Activated CD4-positive, alpha-beta T cell treated with anti-CD3 and anti-CD28 coated beads, Interleukin-2, amount 50 U/mL, for 48 hours (primary cell): ENCODE measurements at regions not wholly inside any gene's neighbourhood (a gene's known extent, or its start where the extent isn't known, plus 50 kb on each side); places are given as distances from the start of the nearest gene placed in this dataset.

Source experiments
- DNase-seq, 2 experiments: peaks; one replicate each; pipeline ENCODE4 v3.0.0-alpha.2; 2020

DNA sequence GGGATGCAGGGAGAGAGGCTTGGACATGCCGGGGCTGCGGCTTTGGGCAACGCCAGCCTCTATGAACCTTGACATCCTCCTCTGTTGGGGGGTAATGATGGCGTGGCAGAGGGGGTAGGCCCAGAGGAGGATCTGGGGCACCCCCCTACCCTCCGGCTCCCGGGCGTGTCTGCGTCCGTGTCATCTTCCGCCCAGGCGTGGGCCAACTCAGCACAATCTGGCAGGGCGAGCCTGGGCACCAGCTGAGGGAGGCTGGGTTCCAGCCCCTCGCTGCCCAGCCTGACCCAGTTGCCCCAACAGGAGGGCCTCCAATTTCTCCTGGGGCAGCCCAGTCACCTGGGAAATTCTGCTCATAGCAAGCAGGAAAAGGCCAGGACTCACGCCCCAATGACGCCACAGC is 62.9 kb upstream of the IL17B start:
- no peak for DNase-seq

DNA sequence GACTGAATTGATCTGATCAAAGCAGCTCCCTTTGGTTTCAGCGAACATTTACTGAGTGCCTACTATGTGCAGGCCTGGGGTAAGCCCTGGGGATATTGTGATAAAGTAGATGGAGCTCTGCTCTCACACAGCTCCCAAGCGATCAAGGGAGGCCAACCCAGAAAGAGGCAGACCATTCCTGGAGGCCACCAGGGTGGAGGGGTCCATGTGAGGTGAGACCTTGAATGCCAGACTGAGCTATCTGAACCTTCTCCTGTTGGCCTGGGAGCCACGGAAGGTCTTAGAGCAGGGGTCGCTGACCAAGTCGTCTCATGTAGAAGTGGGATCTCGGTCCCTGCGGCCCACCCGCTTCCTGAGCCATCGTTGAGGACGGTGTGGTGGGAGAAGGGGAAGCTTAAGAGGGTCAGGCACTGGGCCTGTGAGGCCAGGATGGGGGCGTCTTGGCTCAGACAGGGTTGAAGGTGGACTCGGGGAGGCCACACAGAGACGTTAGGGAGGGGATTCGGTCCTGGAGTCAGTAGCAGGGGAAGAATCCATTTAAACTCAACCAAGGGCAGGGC is 62.2 kb upstream of the IL17B start:
- no peak for DNase-seq

DNA sequence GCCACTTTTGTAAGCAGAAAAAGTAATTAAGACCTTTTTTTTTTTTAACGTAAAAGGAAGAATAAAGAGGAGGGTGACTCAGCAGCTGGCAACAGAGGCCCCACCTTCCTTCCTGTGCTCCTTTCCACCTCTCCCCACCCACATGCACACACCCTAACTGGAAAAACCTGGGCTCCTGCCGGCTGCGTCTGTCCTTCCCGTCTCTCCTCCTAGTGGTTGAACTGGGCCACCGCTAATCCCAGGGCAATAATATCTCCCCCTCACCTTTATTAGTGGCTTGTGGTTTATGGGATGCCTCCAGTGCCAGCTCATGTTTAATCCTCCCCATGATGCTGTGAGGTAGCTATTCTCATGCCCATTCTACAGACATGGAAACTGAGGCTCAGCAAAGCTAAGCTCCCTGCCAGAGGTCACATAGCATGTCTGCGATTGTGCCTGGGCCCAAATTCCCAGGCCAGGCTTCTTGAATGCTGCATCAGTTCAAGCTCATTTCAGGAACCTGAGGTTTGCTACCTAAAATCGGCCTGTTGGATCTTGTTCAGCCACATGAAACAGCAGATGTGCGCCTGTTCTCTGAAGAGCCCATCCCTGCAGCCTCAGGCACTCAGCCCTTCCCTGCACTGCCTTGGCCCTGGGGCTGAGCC is 60.9 kb upstream of the IL17B start:
- peak; percentile 14 to 34 for DNase-seq

DNA sequence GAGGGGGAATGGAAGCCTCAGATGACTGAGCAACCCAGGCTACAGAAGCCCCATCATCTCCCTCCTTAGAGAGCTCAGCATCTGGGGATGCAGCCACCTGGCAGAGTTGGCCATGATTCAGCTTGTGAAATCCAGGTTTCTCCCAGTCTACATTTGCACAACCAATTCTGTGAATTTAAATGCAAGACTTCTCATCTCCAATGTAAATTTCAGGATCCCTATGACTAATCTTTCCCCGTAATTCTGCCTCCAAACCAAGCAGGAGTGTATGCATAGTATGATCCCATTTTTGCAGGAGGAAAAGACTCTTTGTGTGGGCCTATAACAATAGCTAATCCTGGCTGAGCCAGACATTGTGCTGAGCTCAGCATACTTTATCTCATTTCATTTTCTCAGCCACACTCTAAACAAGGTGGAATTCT is 59.6 kb upstream of the IL17B start:
- no peak for DNase-seq

DNA sequence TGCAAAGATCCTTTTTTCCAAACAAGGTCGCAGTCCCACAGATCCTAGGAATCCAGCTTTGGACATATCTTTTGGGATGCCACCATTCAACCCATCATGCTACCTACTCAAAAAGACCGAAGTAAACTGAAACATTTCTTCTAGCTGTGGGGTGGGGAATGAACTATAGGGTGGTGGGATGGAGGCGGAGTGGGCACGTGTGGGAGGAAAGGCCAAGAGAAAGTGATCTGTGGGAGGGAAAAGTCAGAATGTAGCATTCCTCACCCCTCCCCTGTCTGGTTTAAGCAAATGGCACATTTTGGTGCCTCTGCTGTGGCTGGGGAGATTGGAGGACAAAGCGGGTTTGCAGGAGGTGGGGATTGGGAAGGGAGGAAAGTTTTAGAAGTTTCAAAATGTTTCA is 59.2 kb upstream of the IL17B start:
- DNase-seq = no peak

DNA sequence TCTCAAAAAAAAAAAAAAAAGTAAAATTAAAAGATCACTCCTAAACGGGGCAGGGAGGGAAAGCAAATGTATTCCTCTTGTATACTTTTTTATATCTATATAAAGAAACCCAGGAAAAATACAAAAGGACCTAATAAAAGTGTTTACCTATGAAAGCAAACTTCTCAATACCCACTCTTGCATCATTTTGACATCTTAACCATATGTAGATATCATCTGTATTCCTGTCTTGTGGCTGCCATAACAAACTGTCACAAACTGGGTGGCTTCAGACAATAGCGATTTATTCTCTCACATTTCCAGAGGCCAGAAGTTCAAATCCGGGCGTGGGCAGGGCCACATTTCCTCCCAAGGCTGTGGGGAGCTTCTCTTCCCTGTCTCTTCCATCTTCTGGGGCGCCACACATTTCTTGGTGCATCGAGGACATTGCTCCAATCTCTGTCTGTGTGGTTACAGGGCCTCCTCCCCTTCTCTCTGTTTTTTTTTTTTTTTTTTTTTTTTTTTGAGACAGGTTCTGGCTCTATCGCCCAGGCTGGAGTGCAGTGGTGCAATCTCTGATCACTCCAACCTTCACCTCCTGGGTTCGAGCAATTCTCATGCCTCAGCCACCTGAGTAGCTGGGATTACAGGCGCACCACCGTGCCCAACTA is 58.4 kb upstream of the IL17B start:
- no peak for DNase-seq

DNA sequence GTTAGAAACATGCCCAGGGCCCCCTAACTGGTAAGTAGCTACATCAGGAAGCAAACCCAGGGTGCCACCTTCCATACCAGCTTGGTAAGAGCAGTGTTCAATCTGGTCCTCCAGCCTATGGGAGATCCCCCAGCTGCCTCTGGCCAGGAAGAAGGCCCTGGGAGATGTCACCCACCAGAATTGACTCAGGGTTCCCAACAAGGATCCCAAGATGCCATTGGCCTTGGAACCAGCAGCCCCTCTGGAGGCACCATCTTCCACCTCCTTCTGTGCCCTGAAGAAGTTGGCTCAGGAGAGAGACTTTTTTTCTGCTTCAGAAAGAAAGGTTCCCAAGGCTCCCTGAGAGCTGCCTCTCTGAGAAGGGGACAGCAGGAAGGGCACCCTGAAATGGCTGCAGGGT is 56.6 kb upstream of the IL17B start:
- DNase-seq = no peak

DNA sequence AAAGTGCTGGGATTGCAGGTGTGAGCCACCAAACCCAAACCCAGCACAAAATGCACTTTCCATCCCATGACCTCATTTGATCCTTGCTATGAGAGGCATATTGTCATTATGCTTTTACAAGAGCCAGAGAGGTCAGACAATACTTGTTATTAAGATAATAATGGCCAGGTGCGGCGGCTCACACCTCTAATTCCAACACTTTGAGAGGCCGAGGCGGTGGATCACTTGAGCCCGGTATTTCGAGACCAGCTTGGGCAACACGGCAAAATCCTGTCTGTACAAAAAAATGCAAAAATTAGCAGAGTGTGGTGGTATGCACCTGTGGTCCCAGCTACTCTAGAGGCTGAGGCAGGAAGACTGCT is 55.9 kb upstream of the IL17B start:
- no peak for DNase-seq

DNA sequence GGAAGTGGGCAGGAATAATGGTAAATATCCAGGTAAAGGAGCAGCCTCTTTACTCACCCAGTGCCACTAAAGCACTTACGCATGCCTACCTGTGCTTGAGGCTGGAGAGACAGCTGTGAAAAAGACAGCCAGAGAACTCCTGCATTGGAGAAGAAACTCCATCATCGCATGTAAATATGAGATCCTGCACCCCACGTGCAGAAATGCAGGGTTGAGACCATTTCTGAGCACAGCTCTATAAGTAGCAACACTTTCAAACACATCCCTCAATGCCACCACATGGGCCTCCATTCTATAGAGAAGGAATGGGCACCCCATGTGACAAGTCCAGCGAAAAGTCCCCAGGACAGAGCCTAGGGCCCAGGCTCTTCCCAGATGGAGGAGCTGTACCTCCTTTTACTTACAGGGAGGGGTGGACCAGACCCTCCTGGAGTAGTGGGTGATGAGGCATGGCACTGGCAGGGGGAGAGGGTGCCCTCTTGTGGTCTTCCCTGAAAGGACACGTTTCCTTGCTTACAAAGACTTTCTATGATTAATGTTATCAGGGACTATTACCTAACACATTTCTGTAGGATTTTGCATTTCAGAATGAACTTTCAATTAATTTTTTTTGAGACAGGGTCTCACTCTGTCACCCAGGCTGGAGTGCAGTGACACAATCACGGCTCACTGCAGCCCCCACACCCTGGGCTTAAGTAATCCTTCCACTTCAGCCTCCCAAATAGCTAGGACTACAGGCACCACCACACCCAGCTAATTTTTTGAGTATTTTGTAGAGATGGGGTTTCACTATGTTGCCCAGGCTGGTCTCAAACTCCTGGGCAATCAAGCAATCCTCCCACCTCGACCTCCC is 55.3 kb upstream of the IL17B start:
- peak; percentile 66 to 69 for DNase-seq

DNA sequence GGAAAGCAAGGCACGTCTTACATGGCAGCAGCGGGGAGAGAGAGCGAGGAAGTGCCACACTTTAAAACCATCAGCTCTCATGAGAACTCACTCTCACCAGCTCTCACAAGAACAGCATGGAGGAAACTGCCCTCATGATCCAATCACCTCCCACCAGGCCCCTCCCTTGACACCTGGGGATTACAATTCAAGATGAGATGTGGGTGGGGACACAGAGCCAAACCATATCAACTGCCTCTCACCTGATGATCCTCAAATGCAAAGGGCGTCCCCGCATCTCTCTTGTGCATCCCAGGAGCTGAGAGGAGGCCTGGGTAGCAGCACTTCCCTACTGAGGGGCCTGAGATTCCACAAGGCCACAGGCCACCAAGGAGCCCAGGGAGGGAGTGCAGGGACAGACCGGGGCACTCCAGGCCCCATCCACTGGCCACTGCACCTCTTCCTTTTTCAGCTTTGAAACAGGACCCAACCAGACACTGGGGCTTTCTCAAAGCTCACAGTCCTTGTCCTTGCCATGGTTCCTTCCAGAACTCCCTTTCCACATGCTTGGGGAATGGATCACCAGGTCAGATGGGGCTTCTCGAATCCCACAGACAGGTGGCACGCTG is 54.5 kb upstream of the IL17B start:
- no peak for DNase-seq

DNA sequence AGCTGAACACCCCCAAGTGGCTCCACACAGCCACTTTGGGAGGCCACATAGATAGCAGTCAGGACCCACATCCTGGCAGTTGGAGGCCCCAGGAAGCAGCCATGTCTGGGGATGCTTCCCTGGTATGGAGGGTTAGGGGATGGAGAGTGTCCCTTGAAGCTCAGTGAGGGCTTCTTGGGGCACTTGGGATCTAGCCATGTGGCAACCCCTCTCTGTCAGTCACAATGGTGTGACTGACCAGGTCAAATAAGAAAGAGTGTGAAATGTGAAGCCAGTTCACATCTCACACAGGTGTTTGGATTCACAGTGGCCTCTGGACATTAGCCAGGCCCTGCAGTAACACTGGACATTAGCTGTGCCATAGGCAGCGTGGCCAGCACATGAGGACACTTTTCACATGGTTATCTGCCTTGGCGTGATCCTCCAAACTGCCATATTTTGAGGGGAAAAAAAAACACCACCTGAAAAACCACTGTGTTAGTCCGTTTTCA is 53.9 kb upstream of the IL17B start:
- DNase-seq = no peak

DNA sequence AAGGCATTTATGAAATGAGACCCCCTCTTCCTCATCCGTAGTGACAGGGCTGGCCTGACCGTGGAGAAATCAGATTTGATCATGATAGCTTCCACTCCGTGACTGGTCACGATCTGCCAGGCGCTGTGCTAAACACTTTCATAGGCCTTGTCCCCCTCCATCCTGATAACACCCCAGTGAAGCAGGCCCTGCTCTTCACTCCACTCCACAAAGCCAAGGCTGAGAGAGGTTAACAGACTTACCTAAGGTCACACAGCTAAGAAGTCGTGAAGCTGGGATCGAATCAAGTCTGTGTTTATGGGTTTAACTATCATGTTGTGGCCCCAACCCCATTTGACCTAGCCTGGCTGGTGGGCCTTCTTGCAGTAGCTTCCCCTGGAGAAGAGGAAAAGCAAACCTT is 53.3 kb upstream of the IL17B start:
- no peak for DNase-seq

DNA sequence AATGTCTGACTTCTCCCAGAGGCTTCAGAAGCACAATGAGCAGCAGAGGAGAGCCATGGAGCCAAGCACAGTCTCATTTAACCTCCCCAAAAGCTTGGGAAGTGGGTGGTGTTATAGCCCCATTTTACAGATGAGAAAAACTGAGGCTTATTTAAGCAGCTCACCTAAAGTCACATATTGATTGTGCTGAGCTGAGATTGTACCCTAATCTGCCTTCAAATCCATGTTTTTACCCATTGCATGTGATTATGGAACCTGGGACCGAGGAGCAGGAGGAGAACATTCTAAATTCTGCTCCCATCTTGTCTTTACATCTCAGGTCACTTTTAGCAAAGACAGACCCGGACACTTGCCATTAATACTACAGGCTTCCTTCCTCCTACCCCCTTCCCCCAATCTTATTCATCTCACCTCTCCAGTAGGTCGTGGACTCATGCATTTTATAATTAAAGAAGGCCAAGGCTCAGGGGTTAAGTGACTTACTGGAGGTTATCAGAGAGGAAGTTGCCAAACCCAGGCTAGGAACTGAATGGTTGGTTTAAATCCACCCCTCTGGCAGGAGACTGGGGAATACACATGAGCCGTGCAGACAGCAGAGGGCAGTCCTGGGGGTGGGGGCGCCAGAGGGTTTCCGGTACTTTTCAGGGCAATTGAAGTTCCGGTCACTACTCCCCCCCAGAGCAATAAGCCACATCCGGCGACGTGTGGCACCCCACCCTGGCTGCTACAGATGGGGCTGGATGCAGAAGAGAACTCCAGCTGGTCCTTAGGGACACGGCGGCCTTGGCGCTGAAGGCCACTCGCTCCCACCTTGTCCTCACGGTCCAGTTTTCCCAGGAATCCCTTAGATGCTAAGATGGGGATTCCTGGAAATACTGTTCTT is 51.0 kb upstream of the IL17B start:
- no peak for DNase-seq
